Esophagus squamous epithelium (tissue), 5 donors: ENCODE measurements at regions not wholly inside any gene's neighbourhood (a gene's known extent, or its start where the extent isn't known, plus 50 kb on each side); places are given as distances from the start of the nearest gene placed in this dataset.

Experiments used
- DNase-seq: peaks from one replicate; lab custom pipeline; 2025; lab: John Stamatoyannopoulos, UW
- H3K27ac ChIP-seq, 4 donors: fragments of 200-600 bp; sonication (generic); one replicate each; pipeline ENCODE4 v1.5.1; 2016 to 2019; ENCODE audit warnings: mild to moderate bottlenecking in 1 of 4
- H3K27me3 ChIP-seq, 4 donors: fragments of 200-600 bp; sonication (generic); 1 replicate in 3 of 4; 2 replicates in 1 of 4; pipeline versions ENCODE4 v1.5.1 to v1.6.0; 2017 to 2021; ENCODE audit warnings: antibody characterized with exemption in 1 of 4
- H3K36me3 ChIP-seq, 3 donors: fragments of 200-600 bp; sonication (generic); one replicate each; pipeline ENCODE4 v1.5.1; 2016 to 2019
- H3K4me1 ChIP-seq, 3 donors: fragments of 200-600 bp; sonication (generic); one replicate each; pipeline ENCODE4 v1.5.1; 2017 to 2019
- H3K4me3 ChIP-seq, 4 donors: fragments of 200-600 bp; sonication (generic); 1 replicate in 3 of 4; 2 replicates in 1 of 4; pipeline ENCODE4 v1.5.1; 2016 to 2019; ENCODE audit warnings: mild to moderate bottlenecking in 2 of 4, moderate library complexity in 1 of 4
- H3K9me3 ChIP-seq, 3 donors: fragments of 200-600 bp; sonication (generic); one replicate each; pipeline ENCODE4 v1.5.1; 2016 to 2019
- POLR2A ChIP-seq, 4 donors: fragments of 450-650 bp; IDR thresholded peaks; one replicate each; pipeline ENCODE4 v1.6.1; 2017; ENCODE audit warnings: antibody characterized with exemption in 4 of 4, mild to moderate bottlenecking in 4 of 4, moderate library complexity in 3 of 4
- WGBS, 2 donors: methylation state at CpG; one replicate each; pipeline ENCODE4 v1.1.5; 2018; 5-methylcytosine and 5-hydroxymethylcytosine counted together
- intact Hi-C: fragments of 100-400 bp; cut with DNase I; formaldehyde crosslinking; loops from one replicate; pipeline ENCODE4 v1.15.0; 2022
- TF ChIP-seq, protein P1 (sequence below), 6 experiments: fragments of 450-650 bp in 4 of 6; fragments of 200-600 bp in 2 of 6; sonication (generic) in 2 of 6; IDR thresholded peaks; one replicate each; pipeline ENCODE4 v1.5.1; 2016 to 2019; ENCODE audit warnings: antibody characterized with exemption in 6 of 6, mild to moderate bottlenecking in 4 of 6, moderate library complexity in 4 of 6
- donor health status: DM: yes; HTN: yes; CAD: no.

DNA sequence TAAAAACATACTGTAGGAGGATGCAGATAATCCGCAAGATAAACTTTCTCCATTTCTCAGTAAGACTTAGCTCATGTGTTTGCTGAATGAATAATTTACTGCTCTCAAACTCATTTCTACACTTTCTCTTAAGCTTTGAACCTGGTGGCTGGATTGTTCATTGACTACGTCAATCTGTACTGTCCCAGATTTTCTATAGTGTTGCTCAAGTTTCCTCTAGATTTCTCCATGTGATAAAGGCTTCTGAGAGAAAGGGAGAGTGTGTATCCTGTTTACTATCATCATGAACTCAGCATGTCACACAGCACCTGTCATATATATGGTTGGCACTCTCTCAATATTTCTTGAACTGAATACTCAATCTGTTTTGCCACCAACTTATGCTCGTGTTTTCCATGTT, 518.0 kb upstream of the TBX3 start:
- no peak for DNase-seq

DNA sequence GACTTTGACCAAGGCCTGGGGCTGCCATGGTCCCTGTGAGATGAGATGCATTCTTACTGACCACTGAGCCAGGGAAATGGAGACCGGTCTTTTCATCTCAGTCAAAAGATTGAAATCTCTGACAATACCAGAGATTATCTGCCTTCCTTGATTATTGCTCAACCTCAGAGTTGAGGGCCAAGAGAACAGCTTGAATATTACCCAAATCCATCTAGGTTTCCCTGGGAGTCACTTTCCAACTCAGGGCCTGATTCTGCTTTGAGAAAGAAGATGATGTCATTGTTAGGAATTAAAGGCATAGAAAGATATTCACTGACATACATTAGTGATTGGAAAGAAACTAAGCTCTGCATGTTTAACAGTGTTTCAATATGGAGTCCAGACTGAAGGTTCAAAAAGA, 515.9 kb upstream of the TBX3 start:
- intact Hi-C loops = no loop called here
- no peak for DNase-seq
- H3K4me3 ChIP-seq = no peak overlapping the region
- no peak overlapping the region for H3K27ac ChIP-seq
- H3K27me3 ChIP-seq = no peaks in the 10 kb centered on the region
- H3K4me1 ChIP-seq = no peaks in the 10 kb centered on the region
- 78% methylated on average over 1 of the region's 1 CpG; no CpG with 5 or more reads in 1 of the 2 donors for WGBS, 2 donors
- no peaks in the 10 kb centered on the region for H3K36me3 ChIP-seq
- no peak for TF ChIP-seq POLR2A (IDR thresholded peaks at IDR 0.05)
- TF ChIP-seq, protein P1, sequence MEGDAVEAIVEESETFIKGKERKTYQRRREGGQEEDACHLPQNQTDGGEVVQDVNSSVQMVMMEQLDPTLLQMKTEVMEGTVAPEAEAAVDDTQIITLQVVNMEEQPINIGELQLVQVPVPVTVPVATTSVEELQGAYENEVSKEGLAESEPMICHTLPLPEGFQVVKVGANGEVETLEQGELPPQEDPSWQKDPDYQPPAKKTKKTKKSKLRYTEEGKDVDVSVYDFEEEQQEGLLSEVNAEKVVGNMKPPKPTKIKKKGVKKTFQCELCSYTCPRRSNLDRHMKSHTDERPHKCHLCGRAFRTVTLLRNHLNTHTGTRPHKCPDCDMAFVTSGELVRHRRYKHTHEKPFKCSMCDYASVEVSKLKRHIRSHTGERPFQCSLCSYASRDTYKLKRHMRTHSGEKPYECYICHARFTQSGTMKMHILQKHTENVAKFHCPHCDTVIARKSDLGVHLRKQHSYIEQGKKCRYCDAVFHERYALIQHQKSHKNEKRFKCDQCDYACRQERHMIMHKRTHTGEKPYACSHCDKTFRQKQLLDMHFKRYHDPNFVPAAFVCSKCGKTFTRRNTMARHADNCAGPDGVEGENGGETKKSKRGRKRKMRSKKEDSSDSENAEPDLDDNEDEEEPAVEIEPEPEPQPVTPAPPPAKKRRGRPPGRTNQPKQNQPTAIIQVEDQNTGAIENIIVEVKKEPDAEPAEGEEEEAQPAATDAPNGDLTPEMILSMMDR (IDR thresholded peaks at IDR 0.05) = no peak
- H3K9me3 ChIP-seq = no peaks in the 10 kb centered on the region

More for the DNA sequence above, 518.0 kb upstream of the TBX3 start:
- H3K27ac ChIP-seq = no peak overlapping the region
- intact Hi-C loops = no loop called here
- TF ChIP-seq, protein P1 (IDR thresholded peaks at IDR 0.05) = no peak
- TF ChIP-seq POLR2A (IDR thresholded peaks at IDR 0.05) = no peak
- no peaks in the 10 kb centered on the region for H3K36me3 ChIP-seq
- H3K27me3 ChIP-seq = no peaks in the 10 kb centered on the region
- no peaks in the 10 kb centered on the region for H3K4me1 ChIP-seq
- 84 to 89% methylated on average over 3 of the region's 3 CpGs for WGBS, 2 donors
- no peaks in the 10 kb centered on the region for H3K9me3 ChIP-seq
- no peak overlapping the region for H3K4me3 ChIP-seq

DNA sequence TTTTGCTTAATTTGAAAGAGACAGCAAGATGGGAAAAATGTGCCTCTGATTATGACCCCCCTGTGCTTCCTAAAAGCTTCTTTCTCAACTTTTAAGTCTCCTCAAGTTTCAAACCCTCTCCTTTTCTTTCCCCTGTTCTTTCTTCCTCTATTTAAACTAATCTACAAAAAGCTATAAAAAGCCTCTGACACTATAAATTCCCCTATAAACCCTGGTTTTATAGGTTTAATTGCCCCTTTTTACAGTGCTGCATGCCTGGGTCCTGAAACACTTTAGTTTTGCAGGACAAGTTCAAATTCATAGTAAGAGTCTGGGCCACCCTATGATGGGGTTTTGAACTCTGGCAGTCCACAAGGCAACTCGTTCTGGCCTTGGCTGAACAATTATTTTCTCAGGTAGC, 510.9 kb upstream of the TBX3 start:
- Histone ChIP-seq H3K4me3 (no peak overlapping the region), H3K36me3 (no peaks in the 10 kb centered on the region), H3K4me1 (no peaks in the 10 kb centered on the region), H3K27ac (no peak overlapping the region), H3K27me3 (no peaks in the 10 kb centered on the region), H3K9me3 (no peaks in the 10 kb centered on the region)
- WGBS, 2 donors = 67 to 80% methylated on average over 1 of the region's 1 CpG
- TF ChIP-seq, protein P1 (IDR thresholded peaks at IDR 0.05) = no peak
- no peak for TF ChIP-seq POLR2A (IDR thresholded peaks at IDR 0.05)
- intact Hi-C loops = no loop called here
- no peak for DNase-seq

DNA sequence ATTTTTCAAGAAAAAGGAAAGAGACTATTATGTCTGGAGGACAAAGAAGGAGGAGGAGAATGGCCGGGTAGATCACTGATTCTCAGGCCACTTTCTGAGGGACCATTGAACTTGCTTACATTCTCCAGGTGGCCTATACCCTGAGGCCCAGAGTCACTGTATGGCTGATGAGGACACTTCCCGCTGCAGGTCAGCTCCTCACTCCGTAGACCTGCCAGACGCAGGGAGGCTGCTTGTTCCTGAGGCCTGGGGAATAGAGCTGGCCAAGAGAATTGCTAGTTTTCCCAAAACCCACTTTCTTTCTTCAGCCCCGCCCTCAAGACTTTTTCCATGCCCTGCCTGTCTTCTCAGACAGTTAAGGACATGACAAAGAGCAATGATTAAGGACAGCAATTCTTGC, 510.5 kb upstream of the TBX3 start:
- WGBS, 2 donors = 79 to 84% methylated on average over 5 of the region's 5 CpGs

DNA sequence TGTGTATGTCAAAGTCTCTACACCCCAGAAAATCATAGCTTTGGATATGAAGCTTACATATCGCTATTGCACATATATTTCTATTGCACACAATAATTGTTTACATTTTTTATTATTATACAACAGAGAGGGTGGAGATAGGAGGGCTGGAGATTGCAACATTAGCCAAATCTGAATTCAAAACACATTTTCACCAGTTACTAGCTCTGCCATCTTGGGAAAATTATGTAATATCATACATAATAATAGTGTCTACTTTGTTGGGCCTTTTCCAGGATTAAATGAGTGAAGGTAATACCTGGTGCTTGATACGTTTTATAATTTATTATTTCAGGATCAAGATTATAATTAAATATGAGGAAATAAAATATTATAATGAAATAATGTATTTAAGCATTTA, 507.4 kb upstream of the TBX3 start:
- WGBS, 2 donors = 54 to 81% methylated on average over 2 of the region's 2 CpGs
- no peak for DNase-seq
- TF ChIP-seq, protein P1 (IDR thresholded peaks at IDR 0.05) = no peak
- TF ChIP-seq POLR2A (IDR thresholded peaks at IDR 0.05) = no peak
- Histone ChIP-seq H3K4me3 (no peak overlapping the region), H3K27me3 (no peaks in the 10 kb centered on the region), H3K36me3 (no peaks in the 10 kb centered on the region), H3K4me1 (no peaks in the 10 kb centered on the region), H3K9me3 (no peaks in the 10 kb centered on the region), H3K27ac (no peak overlapping the region)
- intact Hi-C loops = no loop called here

More for the DNA sequence above, 510.5 kb upstream of the TBX3 start:
- no peak for TF ChIP-seq POLR2A (IDR thresholded peaks at IDR 0.05)
- TF ChIP-seq, protein P1 (IDR thresholded peaks at IDR 0.05) = no peak
- Histone ChIP-seq H3K36me3 (no peaks in the 10 kb centered on the region), H3K27ac (no peak overlapping the region), H3K4me3 (no peak overlapping the region), H3K4me1 (no peaks in the 10 kb centered on the region), H3K27me3 (no peaks in the 10 kb centered on the region), H3K9me3 (no peaks in the 10 kb centered on the region)
- intact Hi-C loops = no loop called here
- no peak for DNase-seq
